OCI-LY1 (cell line): ENCODE measurements at regions not wholly inside any gene's neighbourhood (a gene's known extent, or its start where the extent isn't known, plus 50 kb on each side); places are given as distances from the start of the nearest gene placed in this dataset.

Source experiments
- H2AFZ ChIP-seq: fragments of 200-600 bp; sonication (generic), shearing (Covaris generic); 2 replicates; pipeline ENCODE4 v1.6.0; 2014; ENCODE audit warnings: antibody characterized with exemption, mild to moderate bottlenecking, low read length
- H3F3A ChIP-seq: fragments of 200-600 bp; sonication (generic), shearing (Covaris generic); 2 replicates; pipeline ENCODE4 v1.6.0; 2014; ENCODE audit warnings: mild to moderate bottlenecking, antibody characterized with exemption, low read length, moderate library complexity; ENCODE audit not compliant: insufficient read depth
- H3K27ac ChIP-seq: fragments of 200-600 bp; sonication (generic); 2 replicates; pipeline ENCODE4 v1.5.1; 2014; ENCODE audit warnings: low read length, mixed run types, mild to moderate bottlenecking, low read depth; ENCODE audit not compliant: poor library complexity, severe bottlenecking
- H3K27me3 ChIP-seq: fragments of 200-600 bp; sonication (generic); 2 replicates; pipeline ENCODE4 v1.6.0; 2014; ENCODE audit warnings: antibody characterized with exemption, mild to moderate bottlenecking, low read length, moderate library complexity; ENCODE audit not compliant: insufficient read depth
- H3K36me3 ChIP-seq: fragments of 200-600 bp; sonication (generic); 2 replicates; pipeline ENCODE4 v1.6.1; 2014; ENCODE audit warnings: mild to moderate bottlenecking, antibody characterized with exemption, low read length, moderate library complexity, mixed read lengths; ENCODE audit not compliant: insufficient read depth
- H3K4me1 ChIP-seq: fragments of 200-600 bp; sonication (generic); 2 replicates; pipeline ENCODE4 v1.5.1; 2014; ENCODE audit warnings: mild to moderate bottlenecking, low read length, moderate library complexity; ENCODE audit not compliant: insufficient read depth, severe bottlenecking
- H3K4me2 ChIP-seq: fragments of 200-600 bp; sonication (generic), shearing (Covaris generic); 2 replicates; pipeline ENCODE4 v1.6.1; 2014; ENCODE audit warnings: low read length
- H3K4me3 ChIP-seq: fragments of 200-600 bp; sonication (generic); 2 replicates; pipeline ENCODE4 v1.5.1; 2014; ENCODE audit warnings: low read length, low read depth, mild to moderate bottlenecking, mixed read lengths; ENCODE audit not compliant: poor library complexity, severe bottlenecking
- H3K79me2 ChIP-seq: fragments of 200-600 bp; shearing (Covaris generic); 2 replicates; pipeline ENCODE4 v1.6.1; 2016; ENCODE audit warnings: mixed run types, low read length, mixed read lengths; ENCODE audit not compliant: insufficient read depth
- H3K9ac ChIP-seq: fragments of 200-600 bp; sonication (generic), shearing (Covaris generic); 2 replicates; pipeline ENCODE4 v1.6.1; 2014; ENCODE audit warnings: mild to moderate bottlenecking, low read length, mixed read lengths
- H3K9me2 ChIP-seq: fragments of 200-600 bp; sonication (generic), shearing (Covaris generic); 2 replicates; pipeline ENCODE4 v1.6.1; 2014; ENCODE audit warnings: low read depth, mild to moderate bottlenecking, low read length, mixed read lengths
- H3K9me3 ChIP-seq: fragments of 200-600 bp; shearing (Covaris generic); 2 replicates; pipeline ENCODE4 v1.6.1; 2014; ENCODE audit warnings: low read length, mixed read lengths
- H4K20me1 ChIP-seq: fragments of 200-600 bp; sonication (generic), shearing (Covaris generic); 2 replicates; pipeline ENCODE4 v1.6.0; 2016; ENCODE audit warnings: mild to moderate bottlenecking, low read length; ENCODE audit not compliant: insufficient read depth
- CTCF ChIP-seq: fragments of 200-600 bp; sonication (generic), shearing (Covaris generic); IDR thresholded peaks from 2 replicates; pipeline ENCODE4 v1.5.1; 2017; ENCODE audit warnings: mild to moderate bottlenecking, antibody characterized with exemption, low read length, moderate library complexity, mixed read lengths
- EZH2 ChIP-seq: fragments of 200-600 bp; sonication (generic), shearing (Covaris generic); IDR thresholded peaks from 2 replicates; pipeline ENCODE4 v1.8.0; 2017; ENCODE audit warnings: borderline replicate concordance, mixed run types, mild to moderate bottlenecking, antibody characterized with exemption, low read length, moderate library complexity, mixed read lengths

- 0 out of 2 replicates have a peak, but pooled peaks cover 3% of the 10 kb centered on the region for H3K9me3 ChIP-seq
- TF ChIP-seq CTCF, result no peak
- no peak for TF ChIP-seq EZH2
- H3K9me2 ChIP-seq, result no peaks in the 10 kb centered on the region; the same call in 1 of the 2 replicates
Observed at GRCh38 chr11:111155021-111155420, 90.5 kb upstream of the POU2AF2 start.

GRCh38 chr11:111153194-111153593, 92.3 kb upstream of the POU2AF2 start:
- H3K4me2 ChIP-seq, result no peak overlapping the region
- H3K79me2 ChIP-seq, result no peaks in the 10 kb centered on the region
- no peaks in the 10 kb centered on the region for H3K36me3 ChIP-seq
- TF ChIP-seq EZH2 (no peak), CTCF (no peak)
- no peaks in the 10 kb centered on the region for H3K9me2 ChIP-seq
- no peaks in the 10 kb centered on the region for H3F3A ChIP-seq
- no peaks in the 10 kb centered on the region for H4K20me1 ChIP-seq
- H3K27me3 ChIP-seq, result no peaks in the 10 kb centered on the region
- no peak overlapping the region; the same call in 1 of the 2 replicates for H2AFZ ChIP-seq
- peaks cover 7% of the 10 kb centered on the region for H3K4me1 ChIP-seq
- no peak overlapping the region for H3K27ac ChIP-seq
- H3K9ac ChIP-seq, result no peak overlapping the region
- no peak overlapping the region for H3K4me3 ChIP-seq
- H3K9me3 ChIP-seq, result no peaks in the 10 kb centered on the region

More at GRCh38 chr11:111155021-111155420, 90.5 kb upstream of the POU2AF2 start:
- no peaks in the 10 kb centered on the region for H4K20me1 ChIP-seq
- no peaks in the 10 kb centered on the region for H3K36me3 ChIP-seq
- H3K79me2 ChIP-seq, result no peaks in the 10 kb centered on the region
- H3K4me3 ChIP-seq, result no peak overlapping the region
- no peaks in the 10 kb centered on the region for H3K27me3 ChIP-seq
- no peak overlapping the region for H3K27ac ChIP-seq
- no peak overlapping the region for H2AFZ ChIP-seq
- no peak overlapping the region for H3K4me2 ChIP-seq
- H3K9ac ChIP-seq, result no peak overlapping the region
- no peaks in the 10 kb centered on the region for H3F3A ChIP-seq
- peaks cover 7% of the 10 kb centered on the region for H3K4me1 ChIP-seq

- Histone ChIP-seq H3K4me3 (no peak overlapping the region), H3K4me2 (no peak overlapping the region), H3K27ac (no peak overlapping the region), H3K9me2 (no peaks in the 10 kb centered on the region), H4K20me1 (no peaks in the 10 kb centered on the region), H3K9me3 (no peaks in the 10 kb centered on the region), H3K4me1 (peaks cover 7% of the 10 kb centered on the region), H3K36me3 (no peaks in the 10 kb centered on the region), H3K27me3 (no peaks in the 10 kb centered on the region), H3K9ac (no peak overlapping the region), H3K79me2 (no peaks in the 10 kb centered on the region), H3F3A (no peaks in the 10 kb centered on the region), H2AFZ (no peak overlapping the region)
- TF ChIP-seq EZH2 (no peak), CTCF (no peak)
Observed at GRCh38 chr11:111148953-111149352, 96.6 kb upstream of the POU2AF2 start.
